Aorta (tissue), 5 donors: ENCODE measurements at regions not wholly inside any gene's neighbourhood (a gene's known extent, or its start where the extent isn't known, plus 50 kb on each side); places are given as distances from the start of the nearest gene placed in this dataset.

Experiments used
- ATAC-seq: fragments of 200-7000 bp; cut with Tn5 transposase; one replicate; pipeline ENCODE4 v1.9.1; 2022; ENCODE audit warnings: moderate library complexity; ENCODE audit not compliant: low FRiP score
- DNase-seq, 2 donors: peaks; one replicate each; pipeline ENCODE4 v3.0.0-alpha.2; 2020
- H3K27ac ChIP-seq, 2 donors: one replicate each; pipeline ENCODE4 v1.5.1; 2013; ENCODE audit warnings: low read length in 2 of 2, mild to moderate bottlenecking in 2 of 2, moderate library complexity in 2 of 2, control low read depth in 1 of 2, inconsistent platforms in 1 of 2, low read depth in 1 of 2
- H3K27me3 ChIP-seq, 2 donors: one replicate each; pipeline ENCODE4 v1.6.1; 2013; ENCODE audit warnings: control low read depth in 1 of 2, low read length in 1 of 2, mild to moderate bottlenecking in 1 of 2, moderate library complexity in 1 of 2; ENCODE audit not compliant: insufficient read depth in 2 of 2, control insufficient read depth in 1 of 2
- H3K36me3 ChIP-seq, 2 donors: one replicate each; pipeline ENCODE4 v1.6.1; 2013; ENCODE audit warnings: control low read depth in 1 of 2, low read length in 1 of 2, mild to moderate bottlenecking in 1 of 2; ENCODE audit not compliant: insufficient read depth in 2 of 2, control insufficient read depth in 1 of 2
- H3K4me1 ChIP-seq, 2 donors: one replicate each; pipeline ENCODE4 v1.6.1; 2013; ENCODE audit warnings: low read length in 2 of 2, control low read depth in 1 of 2, mild to moderate bottlenecking in 1 of 2, moderate library complexity in 1 of 2; ENCODE audit not compliant: insufficient read depth in 2 of 2, control insufficient read depth in 1 of 2
- H3K4me3 ChIP-seq, 2 donors: one replicate each; pipeline ENCODE4 v1.5.1; 2013; ENCODE audit warnings: low read length in 2 of 2, control low read depth in 1 of 2, mild to moderate bottlenecking in 1 of 2
- H3K9me3 ChIP-seq: one replicate; pipeline ENCODE4 v1.6.1; 2013; ENCODE audit warnings: mild to moderate bottlenecking, low read length; ENCODE audit not compliant: control insufficient read depth
- WGBS, 2 donors: extraction: QIAGEN DNeasy Blood & Tissue Kit; methylation state at CpG; one replicate each; pipeline ENCODE4 v1.1.7; 2013; 5-methylcytosine and 5-hydroxymethylcytosine counted together
- intact Hi-C, 2 donors: fragments of 100-400 bp; cut with DNase I; formaldehyde crosslinking; loops; one replicate each; pipeline versions ENCODE4 v1.14.2 to v1.15.0; 2022
- donor health status: healthy with polysubstance abuse.
- donor health status: Bipolar disorder and iron deficiency.
- donor health status: DM: no; HTN: no; CAD: no.
- donor health status: DM: no; HTN: no; CAD: no.
- donor health status: DM: yes; HTN: yes; CAD: no.

DNA sequence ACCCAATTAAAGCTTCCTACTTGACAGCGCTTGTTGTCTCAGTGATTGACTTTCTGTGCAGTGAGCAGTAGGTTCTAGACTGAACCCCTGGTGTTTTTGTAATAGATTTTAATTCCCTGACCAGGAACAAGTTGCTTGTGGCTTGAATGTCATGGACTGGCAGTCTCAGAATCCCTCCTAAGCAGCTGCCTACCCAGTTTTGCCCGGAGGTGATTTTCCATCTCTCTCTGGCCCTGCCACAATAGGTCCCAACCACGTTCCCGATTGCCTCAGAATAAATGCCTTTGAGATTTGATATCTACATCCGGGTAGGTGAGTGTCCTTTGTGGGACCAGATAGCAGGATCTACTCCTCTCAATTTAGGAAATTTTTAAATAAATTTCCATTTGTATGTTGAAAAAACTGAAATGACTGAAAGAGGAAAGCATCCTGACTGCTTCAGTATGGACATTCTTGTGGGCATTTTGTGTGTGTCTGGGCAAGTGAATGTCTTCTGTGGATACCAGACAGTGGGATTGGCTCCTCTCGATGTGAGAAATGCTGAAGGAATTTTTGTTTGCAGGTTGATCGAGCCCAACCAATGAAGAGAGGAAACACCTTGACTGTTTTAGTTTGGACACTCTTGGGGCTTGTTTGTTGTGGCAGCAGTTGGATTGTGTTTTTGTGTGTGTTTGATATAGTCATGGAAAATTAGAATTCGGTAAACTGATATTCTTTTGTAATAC, 1607.4 kb downstream of the C4orf33 start:
- intact Hi-C loops, result no loop called here
- no peak overlapping the region for H3K4me3 ChIP-seq
- WGBS, 2 donors, result 86 to 87% methylated on average over 8 of the region's 8 CpGs
- no peaks in the 10 kb centered on the region for H3K9me3 ChIP-seq
- DNase-seq (no peak), ATAC-seq (no peak)
- no peak overlapping the region for H3K27ac ChIP-seq
- H3K4me1 ChIP-seq, result no peaks in the 10 kb centered on the region
- H3K36me3 ChIP-seq, result no peaks in the 10 kb centered on the region
- no peaks in the 10 kb centered on the region for H3K27me3 ChIP-seq

- no peak overlapping the region for H3K4me3 ChIP-seq
- intact Hi-C loops, result no loop called here
- no peak overlapping the region for H3K27ac ChIP-seq
- H3K4me1 ChIP-seq, result no peaks in the 10 kb centered on the region
- DNase-seq (no peak), ATAC-seq (no peak)
- H3K27me3 ChIP-seq, result no peaks in the 10 kb centered on the region
- H3K36me3 ChIP-seq, result no peaks in the 10 kb centered on the region
- H3K9me3 ChIP-seq, result no peaks in the 10 kb centered on the region
These were observed 1609.1 kb downstream of the C4orf33 start for GRCh38 chr4:130705023-130705422.

DNA sequence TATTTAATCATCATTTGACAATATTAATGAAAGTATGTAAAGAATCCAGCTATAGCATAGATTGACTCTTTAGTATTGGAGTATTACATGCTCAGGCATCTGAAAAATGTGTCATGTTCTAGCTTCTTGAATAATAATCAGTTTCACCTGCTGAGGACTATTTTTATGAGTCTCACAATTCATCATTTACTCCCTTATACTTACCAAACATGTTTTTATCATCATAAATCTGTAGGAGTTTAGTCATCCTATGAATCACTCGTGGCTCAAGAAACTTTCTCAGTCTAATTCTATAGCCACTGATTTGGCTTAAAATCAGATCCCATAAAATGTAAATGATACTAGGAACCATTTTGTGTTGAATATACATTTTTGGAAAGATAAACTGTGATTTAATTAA, 1616.1 kb downstream of the C4orf33 start:
- H3K4me1 ChIP-seq, result no peaks in the 10 kb centered on the region
- H3K9me3 ChIP-seq, result no peaks in the 10 kb centered on the region
- H3K4me3 ChIP-seq, result no peak overlapping the region
- intact Hi-C loops, result no loop called here
- no peak overlapping the region for H3K27ac ChIP-seq
- no peaks in the 10 kb centered on the region for H3K36me3 ChIP-seq
- 22 to 23% methylated on average over 1 of the region's 1 CpG for WGBS, 2 donors
- no peak for ATAC-seq
- no peak for DNase-seq
- H3K27me3 ChIP-seq, result no peaks in the 10 kb centered on the region

DNA sequence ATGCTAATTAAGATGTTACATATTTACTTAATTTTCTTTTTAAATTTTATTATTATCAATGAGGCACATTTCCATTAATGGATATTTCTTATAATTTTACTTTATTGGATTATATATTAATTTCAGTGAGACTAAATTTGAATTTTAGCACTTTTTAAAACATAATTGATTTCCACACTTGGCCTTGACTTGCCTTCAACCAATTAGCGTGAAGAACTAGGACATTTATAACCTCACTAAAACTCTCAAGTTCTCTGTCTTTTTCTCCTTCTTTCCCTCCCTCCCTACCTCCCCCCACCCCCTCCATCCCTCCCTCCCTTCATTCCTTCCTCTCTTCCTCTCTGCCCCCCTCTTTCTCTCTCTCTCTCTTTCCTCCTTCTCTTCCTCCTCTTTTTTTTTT, 1618.1 kb downstream of the C4orf33 start:
- no peaks in the 10 kb centered on the region for H3K27me3 ChIP-seq
- no peak overlapping the region for H3K27ac ChIP-seq
- H3K36me3 ChIP-seq, result no peaks in the 10 kb centered on the region
- DNase-seq (no peak), ATAC-seq (no peak)
- no peaks in the 10 kb centered on the region for H3K9me3 ChIP-seq
- intact Hi-C loops, result no loop called here
- 40 to 42% methylated on average over 1 of the region's 1 CpG for WGBS, 2 donors
- no peak overlapping the region for H3K4me3 ChIP-seq
- no peaks in the 10 kb centered on the region for H3K4me1 ChIP-seq

DNA sequence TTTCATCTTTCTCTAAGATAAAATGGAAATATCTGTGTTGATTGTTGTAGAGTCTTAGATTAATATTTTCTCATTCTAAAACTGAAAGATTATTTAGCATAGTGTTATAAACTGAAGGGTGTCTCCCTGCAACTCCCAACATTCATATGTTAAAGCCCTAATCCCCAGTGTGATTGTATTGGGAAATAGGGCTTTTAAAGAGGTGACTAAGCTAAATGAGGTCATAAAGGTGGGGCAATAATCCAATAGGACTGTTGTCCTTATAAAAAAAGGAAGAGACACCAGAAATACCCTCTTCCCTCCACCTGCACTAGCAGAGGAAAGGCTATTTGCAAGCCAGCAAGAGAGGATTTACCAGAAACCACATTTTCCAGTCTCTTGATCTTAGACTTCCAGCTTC, 1626.4 kb downstream of the C4orf33 start:
- Histone ChIP-seq H3K4me1 (no peaks in the 10 kb centered on the region), H3K36me3 (no peaks in the 10 kb centered on the region), H3K27me3 (no peaks in the 10 kb centered on the region), H3K4me3 (no peak overlapping the region), H3K27ac (no peak overlapping the region), H3K9me3 (no peaks in the 10 kb centered on the region)
- DNase-seq (no peak), ATAC-seq (no peak)
- intact Hi-C loops, result no loop called here

DNA sequence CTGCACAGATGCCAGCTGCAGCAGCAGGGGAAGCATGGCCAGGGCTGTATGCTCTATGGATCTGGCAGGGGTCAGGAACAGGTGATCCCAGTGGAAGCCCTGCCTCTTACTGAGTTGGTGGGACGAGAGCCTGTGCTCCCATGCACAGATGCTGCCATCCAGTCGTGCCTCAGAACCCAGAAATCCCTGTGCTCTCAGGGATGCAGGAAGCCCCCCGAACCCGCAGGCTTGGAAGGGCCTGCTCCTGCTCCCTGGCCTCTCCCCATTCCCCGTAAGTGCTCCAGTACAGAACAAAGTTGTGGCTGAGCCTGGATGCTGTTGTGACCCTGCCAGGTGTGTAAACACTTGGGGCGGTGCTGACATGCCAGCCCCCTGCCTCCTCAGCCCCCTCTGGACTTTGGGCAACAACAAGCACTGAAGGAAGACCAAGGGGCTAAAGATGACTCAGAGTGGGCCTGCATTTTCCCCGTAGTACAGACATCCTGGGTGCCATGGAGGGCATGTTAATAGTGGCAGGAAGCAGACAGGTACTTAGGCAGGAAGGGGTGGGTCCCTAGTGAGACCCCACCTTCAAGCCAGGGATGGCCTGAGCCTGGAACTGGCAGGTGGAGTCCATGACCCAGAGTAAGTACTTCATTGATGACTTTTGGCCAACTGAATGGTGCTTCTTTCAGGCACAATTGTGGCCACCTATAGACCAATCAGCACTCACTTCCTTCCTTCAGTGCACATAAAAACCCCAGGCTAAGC, 1640.7 kb downstream of the C4orf33 start:
- H3K9me3 ChIP-seq, result no peaks in the 10 kb centered on the region
- ATAC-seq (no peak), DNase-seq (no peak)
- H3K36me3 ChIP-seq, result no peaks in the 10 kb centered on the region
- no peak overlapping the region for H3K27ac ChIP-seq
- H3K4me1 ChIP-seq, result no peaks in the 10 kb centered on the region
- WGBS, 2 donors, result 82 to 86% methylated on average over 7 of the region's 7 CpGs
- no peak overlapping the region for H3K4me3 ChIP-seq
- H3K27me3 ChIP-seq, result no peaks in the 10 kb centered on the region
- intact Hi-C loops, result no loop called here

DNA sequence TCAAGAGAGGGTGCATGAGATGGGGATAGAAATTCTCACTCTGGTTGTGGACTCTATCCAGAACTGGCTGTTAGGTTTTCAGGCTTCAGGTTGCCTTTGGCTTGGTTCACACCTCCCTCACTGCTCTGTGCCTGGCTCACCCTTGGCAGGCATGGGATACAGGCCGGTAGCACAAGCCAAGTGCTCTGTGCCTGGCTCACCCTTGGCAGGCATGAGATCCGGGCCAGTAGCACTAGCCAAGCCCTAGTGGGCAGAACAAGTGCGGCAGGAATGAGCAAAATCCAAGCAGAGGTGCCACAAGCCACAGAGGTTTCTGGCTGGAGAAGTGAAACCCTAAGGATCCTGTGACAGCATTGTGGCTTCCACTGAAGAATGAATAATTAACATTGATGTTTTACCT, 1642.3 kb downstream of the C4orf33 start:
- H3K36me3 ChIP-seq, result no peaks in the 10 kb centered on the region
- 17 to 28% methylated on average over 3 of the region's 3 CpGs for WGBS, 2 donors
- intact Hi-C loops, result no loop called here

GRCh38 chr4:130747842-130748241, 1651.9 kb downstream of the C4orf33 start:
- H3K36me3 ChIP-seq, result no peaks in the 10 kb centered on the region
- intact Hi-C loops, result no loop called here
- ATAC-seq (no peak), DNase-seq (no peak)
- H3K4me1 ChIP-seq, result no peaks in the 10 kb centered on the region
- no peaks in the 10 kb centered on the region for H3K9me3 ChIP-seq
- 8 to 10% methylated on average over 1 of the region's 1 CpG for WGBS, 2 donors
- H3K27ac ChIP-seq, result no peak overlapping the region
- H3K4me3 ChIP-seq, result no peak overlapping the region
- no peaks in the 10 kb centered on the region for H3K27me3 ChIP-seq

More for the DNA sequence above, 1642.3 kb downstream of the C4orf33 start:
- no peaks in the 10 kb centered on the region for H3K27me3 ChIP-seq
- H3K9me3 ChIP-seq, result no peaks in the 10 kb centered on the region
- H3K4me1 ChIP-seq, result no peaks in the 10 kb centered on the region
- ATAC-seq (no peak), DNase-seq (no peak)
- H3K4me3 ChIP-seq, result no peak overlapping the region
- H3K27ac ChIP-seq, result no peak overlapping the region

DNA sequence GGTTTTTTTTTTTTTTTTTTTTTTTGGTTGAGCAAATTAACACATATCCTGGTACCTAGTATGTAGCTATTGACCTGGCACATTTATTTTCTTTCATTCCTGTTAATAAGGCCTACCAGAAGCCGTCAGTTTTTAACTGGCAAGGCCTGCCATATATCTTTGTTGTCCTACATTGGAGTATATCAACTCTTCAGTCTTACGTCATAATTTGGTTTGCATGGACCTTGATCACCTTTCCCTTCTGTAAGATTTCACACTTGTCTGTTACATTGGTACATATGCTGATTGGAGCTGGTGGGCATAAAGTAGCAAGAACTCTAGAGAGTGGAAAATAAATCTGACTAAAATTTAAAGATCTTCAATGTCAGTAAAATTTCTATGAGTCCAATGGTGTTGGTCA, 1658.0 kb downstream of the C4orf33 start:
- no peak for ATAC-seq
- WGBS, 2 donors, result 89 to 91% methylated on average over 2 of the region's 2 CpGs

More for the DNA sequence above, 1658.0 kb downstream of the C4orf33 start:
- Histone ChIP-seq H3K4me3 (no peak overlapping the region), H3K27ac (no peak overlapping the region), H3K4me1 (no peaks in the 10 kb centered on the region), H3K27me3 (no peaks in the 10 kb centered on the region), H3K9me3 (no peaks in the 10 kb centered on the region), H3K36me3 (no peaks in the 10 kb centered on the region)
- intact Hi-C loops, result no loop called here
- no peak for DNase-seq
